Neural cell (in vitro differentiated cells): ENCODE measurements at regions not wholly inside any gene's neighbourhood (a gene's known extent, or its start where the extent isn't known, plus 50 kb on each side); places are given as distances from the start of the nearest gene placed in this dataset.
A peak's percentile ranks its signal among the peaks of the same experiment; 100 is the strongest.

Experiments
- H2AFZ ChIP-seq: fragments of 200-600, 300-800 bp; sonication (generic), shearing (Covaris generic); 2 replicates; pipeline ENCODE4 v1.6.0; 2014; ENCODE audit warnings: low read depth, mild to moderate bottlenecking, antibody characterized with exemption, low read length, moderate library complexity
- H3F3A ChIP-seq: fragments of 200-600 bp; shearing (Covaris generic); 2 replicates; pipeline ENCODE4 v1.6.1; 2016; ENCODE audit warnings: mild to moderate bottlenecking, moderate library complexity, mixed read lengths, antibody characterized with exemption, low read length; ENCODE audit not compliant: insufficient read depth, poor library complexity, severe bottlenecking
- H3K27ac ChIP-seq: fragments of 200-600, 300-800 bp; sonication (generic), shearing (Covaris generic); 2 replicates; pipeline ENCODE4 v1.5.1; 2014; ENCODE audit warnings: mild to moderate bottlenecking, low read length, moderate library complexity
- H3K27me3 ChIP-seq: fragments of 300-800, 200-600 bp; sonication (generic), shearing (Covaris generic); 2 replicates; pipeline ENCODE4 v1.6.0; 2014; ENCODE audit warnings: mild to moderate bottlenecking, low read depth, low read length, moderate library complexity; ENCODE audit not compliant: insufficient read depth
- H3K36me3 ChIP-seq: fragments of 300-800, 200-600 bp; sonication (generic), shearing (Covaris generic); 2 replicates; pipeline ENCODE4 v1.5.1; 2014; ENCODE audit warnings: mild to moderate bottlenecking, antibody characterized with exemption, low read length, moderate library complexity; ENCODE audit not compliant: insufficient read depth
- H3K4me2 ChIP-seq: fragments of 300-800, 200-600 bp; sonication (generic), shearing (Covaris generic); 2 replicates; pipeline ENCODE4 v1.6.0; 2014; ENCODE audit warnings: mild to moderate bottlenecking, low read length
- H3K4me3 ChIP-seq: fragments of 300-800, 200-600 bp; sonication (generic), shearing (Covaris generic); 2 replicates; pipeline ENCODE4 v1.5.1; 2014; ENCODE audit warnings: mild to moderate bottlenecking, low read length, moderate library complexity
- H3K79me2 ChIP-seq: fragments of 200-600 bp; shearing (Covaris generic); replicated peaks from 2 replicates; pipeline ENCODE4 v1.6.0; 2014; ENCODE audit warnings: mild to moderate bottlenecking, low read length, moderate library complexity; ENCODE audit not compliant: insufficient read depth
- H3K9ac ChIP-seq: fragments of 300-800, 200-600 bp; sonication (generic), shearing (Covaris generic); 2 replicates; pipeline ENCODE4 v1.6.1; 2016; ENCODE audit warnings: mild to moderate bottlenecking, low read length, mixed read lengths
- H3K9me2 ChIP-seq: fragments of 200-600 bp; shearing (Covaris generic); 2 replicates; pipeline ENCODE4 v1.6.1; 2016; ENCODE audit warnings: mild to moderate bottlenecking, low read length, mixed read lengths; ENCODE audit not compliant: insufficient read depth
- H3K9me3 ChIP-seq: fragments of 200-600, 300-800 bp; sonication (generic), shearing (Covaris generic); 2 replicates; pipeline ENCODE4 v1.6.1; 2016; ENCODE audit warnings: mild to moderate bottlenecking, mixed run types, low read length, moderate library complexity, mixed read lengths
- H4K20me1 ChIP-seq: fragments of 200-600 bp; shearing (Covaris generic); 2 replicates; pipeline ENCODE4 v1.6.1; 2016; ENCODE audit warnings: mild to moderate bottlenecking, mixed run types; ENCODE audit not compliant: insufficient read depth
- CTCF ChIP-seq: fragments of 450-650 bp; IDR thresholded peaks from 2 replicates; pipeline ENCODE4 v1.5.1; 2014; ENCODE audit warnings: antibody characterized with exemption, mild to moderate bottlenecking, moderate library complexity; ENCODE audit not compliant: poor library complexity, severe bottlenecking
- EZH2 ChIP-seq: fragments of 200-600, 300-800 bp; shearing (Covaris generic), sonication (generic); IDR thresholded peaks from 2 replicates; pipeline ENCODE4 v1.6.1; 2014; ENCODE audit warnings: antibody characterized with exemption, low read length, borderline replicate concordance, mild to moderate bottlenecking; ENCODE audit not compliant: insufficient read depth, poor library complexity, severe bottlenecking
- POLR2AphosphoS5 ChIP-seq: IDR thresholded peaks from 2 replicates; pipeline ENCODE4 v1.6.1; 2012
- RAD21 ChIP-seq: fragments of 450-650 bp; conservative IDR thresholded peaks from 2 replicates; pipeline ENCODE4 v1.6.1; 2014; ENCODE audit warnings: antibody characterized with exemption, mild to moderate bottlenecking, moderate library complexity
- SMC3 ChIP-seq: fragments of 450-650 bp; conservative IDR thresholded peaks from 2 replicates; pipeline ENCODE4 v1.6.1; 2014; ENCODE audit warnings: antibody characterized with exemption, mild to moderate bottlenecking, moderate library complexity; ENCODE audit not compliant: poor library complexity
- TAF1 ChIP-seq: IDR thresholded peaks from 2 replicates; pipeline ENCODE4 v1.6.1; 2012; ENCODE audit warnings: low read depth
- TF ChIP-seq, protein P1 (sequence below): IDR thresholded peaks from 2 replicates; pipeline ENCODE4 v1.6.1; 2012; ENCODE audit warnings: borderline replicate concordance

GRCh38 chr5:104352954-104353353, 790.4 kb upstream of the NUDT12 start:
- H3K27me3 ChIP-seq = no peaks in the 10 kb centered on the region
- TF ChIP-seq TAF1 (no peak), EZH2 (no peak)
- TF ChIP-seq, protein P1, sequence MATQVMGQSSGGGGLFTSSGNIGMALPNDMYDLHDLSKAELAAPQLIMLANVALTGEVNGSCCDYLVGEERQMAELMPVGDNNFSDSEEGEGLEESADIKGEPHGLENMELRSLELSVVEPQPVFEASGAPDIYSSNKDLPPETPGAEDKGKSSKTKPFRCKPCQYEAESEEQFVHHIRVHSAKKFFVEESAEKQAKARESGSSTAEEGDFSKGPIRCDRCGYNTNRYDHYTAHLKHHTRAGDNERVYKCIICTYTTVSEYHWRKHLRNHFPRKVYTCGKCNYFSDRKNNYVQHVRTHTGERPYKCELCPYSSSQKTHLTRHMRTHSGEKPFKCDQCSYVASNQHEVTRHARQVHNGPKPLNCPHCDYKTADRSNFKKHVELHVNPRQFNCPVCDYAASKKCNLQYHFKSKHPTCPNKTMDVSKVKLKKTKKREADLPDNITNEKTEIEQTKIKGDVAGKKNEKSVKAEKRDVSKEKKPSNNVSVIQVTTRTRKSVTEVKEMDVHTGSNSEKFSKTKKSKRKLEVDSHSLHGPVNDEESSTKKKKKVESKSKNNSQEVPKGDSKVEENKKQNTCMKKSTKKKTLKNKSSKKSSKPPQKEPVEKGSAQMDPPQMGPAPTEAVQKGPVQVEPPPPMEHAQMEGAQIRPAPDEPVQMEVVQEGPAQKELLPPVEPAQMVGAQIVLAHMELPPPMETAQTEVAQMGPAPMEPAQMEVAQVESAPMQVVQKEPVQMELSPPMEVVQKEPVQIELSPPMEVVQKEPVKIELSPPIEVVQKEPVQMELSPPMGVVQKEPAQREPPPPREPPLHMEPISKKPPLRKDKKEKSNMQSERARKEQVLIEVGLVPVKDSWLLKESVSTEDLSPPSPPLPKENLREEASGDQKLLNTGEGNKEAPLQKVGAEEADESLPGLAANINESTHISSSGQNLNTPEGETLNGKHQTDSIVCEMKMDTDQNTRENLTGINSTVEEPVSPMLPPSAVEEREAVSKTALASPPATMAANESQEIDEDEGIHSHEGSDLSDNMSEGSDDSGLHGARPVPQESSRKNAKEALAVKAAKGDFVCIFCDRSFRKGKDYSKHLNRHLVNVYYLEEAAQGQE = no peak
- no peaks in the 10 kb centered on the region for H3F3A ChIP-seq
- H3K27ac ChIP-seq = no peak overlapping the region
- H3K9ac ChIP-seq = no peak overlapping the region
- H4K20me1 ChIP-seq = no peaks in the 10 kb centered on the region
- H3K36me3 ChIP-seq = no peaks in the 10 kb centered on the region
- no peaks in the 10 kb centered on the region for H3K79me2 ChIP-seq
- H3K9me2 ChIP-seq = no peaks in the 10 kb centered on the region
- H3K9me3 ChIP-seq = no peaks in the 10 kb centered on the region
- no peak overlapping the region for H2AFZ ChIP-seq
- H3K4me2 ChIP-seq = no peak overlapping the region
- no peak overlapping the region for H3K4me3 ChIP-seq

GRCh38 chr5:104347119-104347708, 784.6 kb upstream of the NUDT12 start:
- Histone ChIP-seq H3K9me3 (no peaks in the 10 kb centered on the region), H2AFZ (no peak overlapping the region), H3K4me2 (no peak overlapping the region), H3F3A (no peaks in the 10 kb centered on the region), H3K4me3 (no peak overlapping the region), H3K27ac (no peak overlapping the region), H3K27me3 (no peaks in the 10 kb centered on the region), H4K20me1 (no peaks in the 10 kb centered on the region), H3K9ac (no peak overlapping the region), H3K9me2 (no peaks in the 10 kb centered on the region), H3K36me3 (no peaks in the 10 kb centered on the region), H3K79me2 (no peaks in the 10 kb centered on the region)
- TF ChIP-seq RAD21 = peak; percentile 83
- TF ChIP-seq CTCF = peak; percentile 72
- TF ChIP-seq POLR2AphosphoS5 = no peak
- peak; percentile 67 for TF ChIP-seq SMC3
- TF ChIP-seq, protein P1 = no peak
